ENCODE measurements at regions not wholly inside any gene's neighbourhood (a gene's known extent, or its start where the extent isn't known, plus 50 kb on each side); places are given as distances from the start of the nearest gene placed in this dataset.

GRCh38 chr6:43951063-43951755 lies 176.0 kb downstream of the MRPL14 start (continued):
- TF ChIP-seq THRB (CRISPR knock-in tag; conservative IDR thresholded peaks at IDR 0.05) = no peak
- TF ChIP-seq ZNF740 (CRISPR knock-in tag; IDR thresholded peaks at IDR 0.05) = no peak
- TF ChIP-seq ZNF740 (tag; IDR thresholded peaks at IDR 0.05) = no peak
- TF ChIP-seq ASH1L (IDR thresholded peaks at IDR 0.05; ENCODE audit: borderline replicate concordance, low read depth, partially characterized antibody) = no peak
- TF ChIP-seq POLR3A (IDR thresholded peaks at IDR 0.05; ENCODE audit: borderline replicate concordance, extremely low read depth, insufficient read depth, insufficient read length) = no peak
- no peak for TF ChIP-seq MAFF (IDR thresholded peaks at IDR 0.05; ENCODE audit: low read length)
- TF ChIP-seq ZFP1 (CRISPR knock-in tag; IDR thresholded peaks at IDR 0.05) = no peak
- TF ChIP-seq ZNF431 (CRISPR knock-in tag; IDR thresholded peaks at IDR 0.05) = 0 out of 2 replicates have a peak, but pooled peaks have one; percentile 41
- TF ChIP-seq RBM34 (IDR thresholded peaks at IDR 0.05; ENCODE audit: borderline replicate concordance, insufficient read depth, low read length) = no peak
- TF ChIP-seq MITF (IDR thresholded peaks at IDR 0.05) = no peak
- TF ChIP-seq TCFL5 (CRISPR knock-in tag; conservative IDR thresholded peaks at IDR 0.05) = no peak
- no peak for TF ChIP-seq ZNF174 (CRISPR knock-in tag; IDR thresholded peaks at IDR 0.05)
- no peak for TF ChIP-seq NCOA4 (IDR thresholded peaks at IDR 0.05; ENCODE audit: partially characterized antibody)
- TF ChIP-seq ZNF318 (IDR thresholded peaks at IDR 0.05; ENCODE audit: borderline replicate concordance in 1 of 2, low read depth in 1 of 2) = no peak
- no peak for TF ChIP-seq TRIM28 (IDR thresholded peaks at IDR 0.05)
- peak; percentile 87; the same call in 1 of the 2 replicates for TF ChIP-seq ZBTB7A (IDR thresholded peaks at IDR 0.05; ENCODE audit: borderline replicate concordance, control insufficient read depth, low read depth, low read length)

All from K562 (cell line).